HTR-8/SVneo (cell line): ENCODE measurements at regions not wholly inside any gene's neighbourhood (a gene's known extent, or its start where the extent isn't known, plus 50 kb on each side); places are given as distances from the start of the nearest gene placed in this dataset.

Experiments used
- DNase-seq: peaks from one replicate; pipeline ENCODE4 v3.0.0; 2011; ENCODE audit warnings: low spot score, mixed read lengths; ENCODE audit not compliant: insufficient read length
- FAIRE-seq: peaks from 2 replicates; lab custom pipeline; 2011; peaks lifted over from hg19 to GRCh38; lab: Jason Lieb, UNC

DNA sequence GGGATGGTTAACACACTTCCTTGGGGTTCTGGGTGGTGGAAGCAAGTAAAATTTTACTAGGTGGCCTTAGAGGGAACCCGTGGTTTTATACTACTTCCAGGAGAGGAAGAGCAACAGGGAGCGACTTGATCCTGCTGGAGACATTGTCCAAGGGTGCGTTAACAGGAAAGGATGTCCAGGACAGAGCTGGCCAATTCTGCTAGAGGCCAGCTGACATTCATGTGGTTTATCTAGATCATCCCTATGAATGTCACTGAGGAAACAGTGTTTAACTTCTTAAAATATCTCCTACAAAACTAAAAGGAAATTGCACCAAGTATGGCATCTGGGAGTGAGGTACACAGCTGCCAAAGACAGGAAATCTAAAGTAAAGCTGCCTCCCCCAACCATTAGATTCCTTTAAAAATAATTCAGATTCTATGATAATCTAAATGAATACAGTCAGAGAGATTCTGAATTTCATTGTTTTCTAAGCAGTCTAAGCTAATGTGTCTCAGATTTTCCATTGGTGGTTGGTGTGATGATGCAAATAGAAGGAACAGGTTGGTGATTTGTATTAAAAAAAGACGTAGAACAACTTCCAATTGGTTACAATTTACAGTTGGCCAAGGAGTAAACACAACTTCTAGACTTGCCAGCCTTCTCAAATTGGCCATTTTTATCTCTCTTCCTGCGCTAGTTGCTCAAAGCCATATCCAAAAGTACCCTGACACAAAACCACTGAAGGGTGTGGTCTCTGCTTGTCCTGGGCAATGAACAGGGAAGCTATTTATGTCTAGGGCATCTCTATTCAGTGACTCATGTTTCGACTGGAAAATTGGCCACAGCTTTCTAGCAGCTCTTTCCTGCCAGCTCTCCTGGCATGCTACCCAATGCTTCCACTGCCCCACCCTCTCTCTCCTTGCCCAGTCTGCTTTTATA, 574.7 kb upstream of the MEF2C start:
- DNase-seq, result no peak

DNA sequence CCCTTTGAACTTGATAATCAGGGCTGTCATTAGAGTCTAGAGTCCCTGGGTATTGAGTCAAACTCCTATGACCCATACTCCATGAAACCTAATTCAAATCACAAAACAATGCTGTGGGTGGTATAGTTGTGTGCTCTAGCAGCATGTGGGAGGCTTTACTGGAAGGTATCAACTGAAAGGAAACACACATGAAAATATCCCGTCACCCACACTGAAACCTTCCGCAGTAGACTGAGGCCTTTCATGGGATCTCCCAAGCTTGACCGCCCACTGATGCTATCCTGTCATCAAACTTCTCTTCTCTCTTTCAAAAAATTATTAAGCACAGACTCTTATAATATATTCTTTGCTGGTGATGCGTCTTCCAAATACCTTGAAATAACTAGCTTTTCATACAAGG, 569.1 kb upstream of the MEF2C start:
- FAIRE-seq, result no peak
- DNase-seq, result no peak

More for the DNA sequence above, 574.7 kb upstream of the MEF2C start:
- no peak for FAIRE-seq

DNA sequence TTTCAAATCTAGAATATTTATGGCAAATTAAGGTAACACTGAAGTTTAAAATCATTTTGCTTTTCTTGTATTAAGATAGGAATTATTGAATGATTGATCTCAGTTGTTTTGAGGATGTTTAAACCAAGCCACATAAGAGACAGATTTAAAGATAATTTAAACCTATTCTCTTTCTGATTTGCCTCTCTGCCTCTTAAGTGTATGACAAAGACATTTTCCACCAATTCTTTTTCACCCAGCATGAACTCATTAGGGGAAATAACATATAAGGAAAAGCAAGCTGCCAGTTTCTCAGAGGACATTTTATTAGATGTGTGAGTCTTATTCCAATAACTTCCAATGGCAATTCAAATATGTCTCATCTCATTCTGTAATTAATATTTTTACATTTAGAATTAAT, 568.3 kb upstream of the MEF2C start:
- no peak for DNase-seq
- FAIRE-seq, result no peak

GRCh38 chr5:89450149-89450538, 567.2 kb upstream of the MEF2C start:
- FAIRE-seq, result no peak
- DNase-seq, result no peak

GRCh38 chr5:89449392-89450148, 566.6 kb upstream of the MEF2C start:
- DNase-seq, result no peak
- FAIRE-seq, result no peak

DNA sequence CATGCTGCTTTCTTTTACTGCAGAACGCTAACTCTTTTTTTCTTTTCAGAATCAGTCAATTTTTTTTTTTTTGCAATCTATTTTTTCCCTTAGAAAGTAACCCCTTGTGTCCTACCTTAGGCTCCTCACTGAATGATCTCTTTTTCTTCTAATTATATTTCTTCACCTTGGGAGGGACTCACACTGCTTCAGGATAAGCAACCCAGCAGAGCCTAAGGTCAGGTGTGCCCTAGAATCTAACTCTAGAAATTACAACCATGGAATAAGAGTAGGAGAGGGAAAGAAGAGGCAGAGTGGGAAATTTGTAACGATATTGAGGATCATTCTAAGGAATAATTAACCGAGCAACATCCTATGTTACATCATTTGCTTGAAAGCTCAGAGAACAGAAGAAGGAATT, 564.0 kb upstream of the MEF2C start:
- FAIRE-seq (no peak), DNase-seq (no peak)

GRCh38 chr5:89445106-89445745, 562.2 kb upstream of the MEF2C start:
- FAIRE-seq, result no peak

DNA sequence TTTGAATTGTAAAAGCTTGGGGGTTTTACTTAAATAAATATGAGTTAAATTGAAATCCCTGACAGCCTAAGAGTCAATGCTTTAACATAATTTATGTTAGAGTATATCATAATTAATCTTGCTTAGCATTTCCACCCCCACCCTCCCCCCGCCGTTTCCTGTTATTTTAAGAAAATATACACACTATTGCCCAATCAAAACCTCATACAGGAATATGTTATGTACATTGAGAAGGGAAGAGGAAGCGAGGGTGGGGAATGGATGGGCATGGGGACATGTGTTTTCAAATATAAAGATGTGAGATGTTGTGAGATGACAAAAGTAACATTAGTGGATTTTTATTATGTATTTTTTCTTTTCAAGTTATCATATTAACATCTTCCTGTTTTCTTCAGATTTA, 561.1 kb upstream of the MEF2C start:
- FAIRE-seq (no peak), DNase-seq (no peak)

More at GRCh38 chr5:89445106-89445745, 562.2 kb upstream of the MEF2C start:
- DNase-seq, result no peak

GRCh38 chr5:89443508-89443907, 560.5 kb upstream of the MEF2C start:
- FAIRE-seq (no peak), DNase-seq (no peak)

GRCh38 chr5:89441965-89442364, 559.0 kb upstream of the MEF2C start:
- DNase-seq (no peak), FAIRE-seq (no peak)

- DNase-seq, result no peak
- no peak for FAIRE-seq
These were observed 557.7 kb upstream of the MEF2C start for GRCh38 chr5:89440670-89441069.

- DNase-seq, result no peak
- no peak for FAIRE-seq
These were observed 554.8 kb upstream of the MEF2C start for GRCh38 chr5:89437450-89438435.

GRCh38 chr5:89436464-89436863, 553.5 kb upstream of the MEF2C start:
- no peak for DNase-seq
- FAIRE-seq, result no peak

GRCh38 chr5:89435347-89435746, 552.4 kb upstream of the MEF2C start:
- DNase-seq, result no peak
- no peak for FAIRE-seq

DNA sequence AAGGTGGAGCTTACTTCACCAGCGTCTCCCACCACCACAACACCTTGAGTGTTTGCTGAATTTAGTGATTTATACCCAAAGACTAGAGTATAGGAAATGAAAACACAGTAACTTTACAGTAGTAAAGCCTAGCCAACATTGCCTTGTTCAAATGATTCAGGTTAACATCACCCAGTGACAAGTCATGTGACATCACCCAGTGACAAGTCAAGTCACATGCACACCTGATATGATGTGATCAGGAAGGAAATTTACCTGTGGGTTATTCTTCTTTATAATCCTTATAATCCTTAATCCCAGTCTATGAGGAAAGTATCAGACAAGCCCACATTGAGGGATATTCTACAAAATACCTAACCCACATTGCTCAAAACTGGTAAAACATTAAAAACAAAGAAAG, 545.6 kb upstream of the MEF2C start:
- DNase-seq, result no peak
- FAIRE-seq, result no peak

DNA sequence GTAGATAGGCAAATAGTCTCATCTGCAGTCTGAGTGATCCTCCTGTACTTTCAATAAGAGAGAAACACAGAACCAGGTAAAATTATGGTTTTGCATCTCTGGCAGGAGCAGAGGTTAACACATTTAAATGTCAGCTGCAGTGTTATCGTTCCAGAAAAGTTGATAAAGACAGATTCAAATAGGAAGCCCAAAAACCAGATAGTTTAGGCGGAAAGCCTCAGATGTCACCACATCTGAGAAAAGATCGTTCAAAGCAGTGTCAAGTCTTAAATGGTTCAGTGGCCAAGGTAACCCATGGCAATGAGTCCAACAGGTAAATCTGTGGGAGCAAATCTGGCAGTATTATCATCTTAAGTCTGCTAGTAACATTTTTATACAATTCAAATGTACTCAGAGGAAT, 542.1 kb upstream of the MEF2C start:
- FAIRE-seq, result no peak

DNA sequence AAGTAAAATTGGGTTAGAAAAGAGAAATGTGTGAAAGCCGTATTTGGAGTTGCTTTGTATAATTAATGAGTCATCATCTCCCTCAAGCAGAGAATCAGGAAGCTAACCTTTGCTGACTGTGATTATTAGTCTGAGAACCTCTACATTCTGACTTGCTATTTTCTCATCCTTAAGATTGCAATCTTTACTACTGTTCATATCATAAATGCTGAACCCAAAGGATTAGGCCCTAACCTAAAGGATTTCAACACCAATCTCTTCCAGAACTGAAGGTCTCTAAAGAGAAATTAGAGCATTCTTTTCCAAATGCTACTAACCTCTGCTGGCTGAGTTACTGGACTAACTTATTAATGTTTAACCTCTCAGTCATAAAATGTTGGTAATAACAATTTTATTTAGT, 538.1 kb upstream of the MEF2C start:
- DNase-seq (no peak), FAIRE-seq (no peak)

More for the DNA sequence above, 542.1 kb upstream of the MEF2C start:
- no peak for DNase-seq

GRCh38 chr5:89418407-89419085, 535.6 kb upstream of the MEF2C start:
- no peak for DNase-seq

DNA sequence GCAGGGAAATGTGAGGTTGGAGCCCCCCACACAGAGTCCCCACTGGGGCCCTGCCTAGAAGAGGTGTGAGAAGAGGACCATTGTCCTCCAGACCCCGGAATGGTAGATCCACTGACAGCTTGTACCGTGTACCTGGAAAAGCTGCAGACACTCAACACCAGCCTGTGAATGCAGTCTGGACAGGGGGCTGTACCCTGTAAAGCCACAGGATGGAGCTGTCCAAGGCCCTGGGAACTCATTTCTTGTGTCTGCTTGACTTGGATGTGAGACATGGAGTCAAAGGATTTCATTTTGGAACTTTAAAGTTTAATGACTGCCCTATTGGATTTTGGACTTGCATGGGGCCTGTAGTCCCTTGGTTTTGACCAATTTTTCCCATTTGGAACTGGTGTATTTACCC, 535.0 kb upstream of the MEF2C start:
- no peak for DNase-seq
- FAIRE-seq, result no peak

More at GRCh38 chr5:89418407-89419085, 535.6 kb upstream of the MEF2C start:
- no peak for FAIRE-seq
